BE2C (cell line): ENCODE measurements at regions not wholly inside any gene's neighbourhood (a gene's known extent, or its start where the extent isn't known, plus 50 kb on each side); places are given as distances from the start of the nearest gene placed in this dataset.

Experiments used
- DNase-seq: peaks from one replicate; pipeline ENCODE4 v3.0.0-alpha.2; 2020
- H3K27me3 ChIP-seq: fragments of 250-450 bp; sonication (Bioruptor Pico); 2 replicates; pipeline ENCODE4 v1.5.1; 2020; ENCODE audit warnings: mild to moderate bottlenecking
- H3K36me3 ChIP-seq: fragments of 250-450 bp; sonication (Bioruptor Pico); 2 replicates; pipeline ENCODE4 v1.5.1; 2020; ENCODE audit warnings: mild to moderate bottlenecking
- H3K4me1 ChIP-seq: fragments of 250-450 bp; sonication (Bioruptor Pico); 2 replicates; pipeline ENCODE4 v1.5.1; 2020
- H3K4me3 ChIP-seq: 2 replicates; pipeline ENCODE4 v1.5.1; 2011; ENCODE audit warnings: low read depth, low read length
- H3K9me3 ChIP-seq: fragments of 250-450 bp; sonication (Bioruptor Pico); 2 replicates; pipeline ENCODE4 v1.5.1; 2020
- CTCF ChIP-seq: IDR thresholded peaks from 2 replicates; pipeline ENCODE4 v1.5.1; 2012; ENCODE audit warnings: mild to moderate bottlenecking, low read depth, low read length

- no peak for TF ChIP-seq CTCF
- H3K4me1 ChIP-seq = no peaks in the 10 kb centered on the region
- DNase-seq = no peak
Measured at GRCh38 chr6:81979767-81980166, 227.3 kb upstream of the TENT5A start.

GRCh38 chr6:81979329-81979728, 226.8 kb upstream of the TENT5A start:
- TF ChIP-seq CTCF = no peak
- no peaks in the 10 kb centered on the region for H3K4me1 ChIP-seq
- no peak for DNase-seq
- no peaks in the 10 kb centered on the region for H3K9me3 ChIP-seq
- no peaks in the 10 kb centered on the region for H3K27me3 ChIP-seq
- H3K36me3 ChIP-seq = no peaks in the 10 kb centered on the region
- no peak overlapping the region for H3K4me3 ChIP-seq

More at GRCh38 chr6:81979767-81980166, 227.3 kb upstream of the TENT5A start:
- H3K9me3 ChIP-seq = no peaks in the 10 kb centered on the region
- no peak overlapping the region for H3K4me3 ChIP-seq
- no peaks in the 10 kb centered on the region for H3K27me3 ChIP-seq
- H3K36me3 ChIP-seq = no peaks in the 10 kb centered on the region

- no peak overlapping the region for H3K4me3 ChIP-seq
- H3K9me3 ChIP-seq = no peaks in the 10 kb centered on the region
- TF ChIP-seq CTCF = no peak
- H3K4me1 ChIP-seq = no peaks in the 10 kb centered on the region
- no peaks in the 10 kb centered on the region for H3K27me3 ChIP-seq
- H3K36me3 ChIP-seq = no peaks in the 10 kb centered on the region
- no peak for DNase-seq
Measured at GRCh38 chr6:81978230-81978629, 225.7 kb upstream of the TENT5A start.

- H3K9me3 ChIP-seq = no peaks in the 10 kb centered on the region
- no peak for TF ChIP-seq CTCF
- H3K4me1 ChIP-seq = no peaks in the 10 kb centered on the region
- H3K4me3 ChIP-seq = no peak overlapping the region
- DNase-seq = no peak
- no peaks in the 10 kb centered on the region for H3K36me3 ChIP-seq
- no peaks in the 10 kb centered on the region for H3K27me3 ChIP-seq
Measured at GRCh38 chr6:81977486-81977885, 225.0 kb upstream of the TENT5A start.

- Histone ChIP-seq H3K4me1 (no peaks in the 10 kb centered on the region), H3K27me3 (no peaks in the 10 kb centered on the region), H3K4me3 (no peak overlapping the region), H3K9me3 (no peaks in the 10 kb centered on the region), H3K36me3 (no peaks in the 10 kb centered on the region)
- DNase-seq = peak; percentile 37
- TF ChIP-seq CTCF = no peak
Measured at GRCh38 chr6:81969814-81970213, 217.3 kb upstream of the TENT5A start.

GRCh38 chr6:81969011-81969410, 216.5 kb upstream of the TENT5A start:
- DNase-seq = no peak
- no peaks in the 10 kb centered on the region for H3K4me1 ChIP-seq
- TF ChIP-seq CTCF = no peak

More at GRCh38 chr6:81969011-81969410, 216.5 kb upstream of the TENT5A start:
- Histone ChIP-seq H3K9me3 (no peaks in the 10 kb centered on the region), H3K27me3 (no peaks in the 10 kb centered on the region), H3K4me3 (no peak overlapping the region), H3K36me3 (no peaks in the 10 kb centered on the region)
